ENCODE measurements at regions not wholly inside any gene's neighbourhood (a gene's known extent, or its start where the extent isn't known, plus 50 kb on each side); places are given as distances from the start of the nearest gene placed in this dataset.

DNA sequence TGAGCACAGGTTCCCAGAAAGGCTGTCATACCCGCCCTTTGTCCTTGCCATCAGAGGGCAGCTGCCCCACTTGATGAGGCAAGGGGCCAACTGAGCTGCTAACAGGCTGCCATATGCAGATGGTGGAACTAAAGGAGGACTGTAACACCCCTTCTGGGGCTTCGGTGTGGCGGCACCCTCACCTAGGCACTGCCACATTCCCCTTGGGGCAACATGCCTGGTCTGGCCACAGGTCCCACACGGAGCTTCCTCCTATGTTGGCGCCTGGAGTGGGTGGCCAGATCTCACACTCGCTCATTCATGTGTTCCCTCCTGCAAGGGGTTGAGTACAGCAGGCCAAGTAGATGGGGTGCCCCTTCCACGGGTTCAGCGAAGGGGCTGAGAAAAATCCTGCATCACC is 777.4 kb upstream of the CHD1 start:
- TF ChIP-seq ZFP30 (CRISPR knock-in tag; IDR thresholded peaks at IDR 0.05) (no peak), ZFP3 (CRISPR knock-in tag; IDR thresholded peaks at IDR 0.05) (no peak), OSR1 (CRISPR knock-in tag; IDR thresholded peaks at IDR 0.05) (no peak), TOX (CRISPR knock-in tag; IDR thresholded peaks at IDR 0.05; ENCODE audit: borderline replicate concordance) (no peak), ISL1 (CRISPR knock-in tag; IDR thresholded peaks at IDR 0.05) (no peak), ARNTL (CRISPR knock-in tag; IDR thresholded peaks at IDR 0.05; ENCODE audit: borderline replicate concordance, low read depth) (no peak), SNAI2 (CRISPR knock-in tag; IDR thresholded peaks at IDR 0.05) (no peak)
- TF ChIP-seq, protein P1, sequence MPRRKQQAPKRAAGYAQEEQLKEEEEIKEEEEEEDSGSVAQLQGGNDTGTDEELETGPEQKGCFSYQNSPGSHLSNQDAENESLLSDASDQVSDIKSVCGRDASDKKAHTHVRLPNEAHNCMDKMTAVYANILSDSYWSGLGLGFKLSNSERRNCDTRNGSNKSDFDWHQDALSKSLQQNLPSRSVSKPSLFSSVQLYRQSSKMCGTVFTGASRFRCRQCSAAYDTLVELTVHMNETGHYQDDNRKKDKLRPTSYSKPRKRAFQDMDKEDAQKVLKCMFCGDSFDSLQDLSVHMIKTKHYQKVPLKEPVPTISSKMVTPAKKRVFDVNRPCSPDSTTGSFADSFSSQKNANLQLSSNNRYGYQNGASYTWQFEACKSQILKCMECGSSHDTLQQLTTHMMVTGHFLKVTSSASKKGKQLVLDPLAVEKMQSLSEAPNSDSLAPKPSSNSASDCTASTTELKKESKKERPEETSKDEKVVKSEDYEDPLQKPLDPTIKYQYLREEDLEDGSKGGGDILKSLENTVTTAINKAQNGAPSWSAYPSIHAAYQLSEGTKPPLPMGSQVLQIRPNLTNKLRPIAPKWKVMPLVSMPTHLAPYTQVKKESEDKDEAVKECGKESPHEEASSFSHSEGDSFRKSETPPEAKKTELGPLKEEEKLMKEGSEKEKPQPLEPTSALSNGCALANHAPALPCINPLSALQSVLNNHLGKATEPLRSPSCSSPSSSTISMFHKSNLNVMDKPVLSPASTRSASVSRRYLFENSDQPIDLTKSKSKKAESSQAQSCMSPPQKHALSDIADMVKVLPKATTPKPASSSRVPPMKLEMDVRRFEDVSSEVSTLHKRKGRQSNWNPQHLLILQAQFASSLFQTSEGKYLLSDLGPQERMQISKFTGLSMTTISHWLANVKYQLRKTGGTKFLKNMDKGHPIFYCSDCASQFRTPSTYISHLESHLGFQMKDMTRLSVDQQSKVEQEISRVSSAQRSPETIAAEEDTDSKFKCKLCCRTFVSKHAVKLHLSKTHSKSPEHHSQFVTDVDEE (CRISPR knock-in tag; IDR thresholded peaks at IDR 0.05) = no peak
- TF ChIP-seq, protein P2, sequence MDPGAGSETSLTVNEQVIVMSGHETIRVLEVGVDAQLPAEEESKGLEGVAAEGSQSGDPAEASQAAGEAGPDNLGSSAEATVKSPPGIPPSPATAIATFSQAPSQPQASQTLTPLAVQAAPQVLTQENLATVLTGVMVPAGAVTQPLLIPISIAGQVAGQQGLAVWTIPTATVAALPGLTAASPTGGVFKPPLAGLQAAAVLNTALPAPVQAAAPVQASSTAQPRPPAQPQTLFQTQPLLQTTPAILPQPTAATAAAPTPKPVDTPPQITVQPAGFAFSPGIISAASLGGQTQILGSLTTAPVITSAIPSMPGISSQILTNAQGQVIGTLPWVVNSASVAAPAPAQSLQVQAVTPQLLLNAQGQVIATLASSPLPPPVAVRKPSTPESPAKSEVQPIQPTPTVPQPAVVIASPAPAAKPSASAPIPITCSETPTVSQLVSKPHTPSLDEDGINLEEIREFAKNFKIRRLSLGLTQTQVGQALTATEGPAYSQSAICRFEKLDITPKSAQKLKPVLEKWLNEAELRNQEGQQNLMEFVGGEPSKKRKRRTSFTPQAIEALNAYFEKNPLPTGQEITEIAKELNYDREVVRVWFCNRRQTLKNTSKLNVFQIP (CRISPR knock-in tag; IDR thresholded peaks at IDR 0.05; ENCODE audit: borderline replicate concordance, low read depth) = no peak
- TF ChIP-seq, protein P3, sequence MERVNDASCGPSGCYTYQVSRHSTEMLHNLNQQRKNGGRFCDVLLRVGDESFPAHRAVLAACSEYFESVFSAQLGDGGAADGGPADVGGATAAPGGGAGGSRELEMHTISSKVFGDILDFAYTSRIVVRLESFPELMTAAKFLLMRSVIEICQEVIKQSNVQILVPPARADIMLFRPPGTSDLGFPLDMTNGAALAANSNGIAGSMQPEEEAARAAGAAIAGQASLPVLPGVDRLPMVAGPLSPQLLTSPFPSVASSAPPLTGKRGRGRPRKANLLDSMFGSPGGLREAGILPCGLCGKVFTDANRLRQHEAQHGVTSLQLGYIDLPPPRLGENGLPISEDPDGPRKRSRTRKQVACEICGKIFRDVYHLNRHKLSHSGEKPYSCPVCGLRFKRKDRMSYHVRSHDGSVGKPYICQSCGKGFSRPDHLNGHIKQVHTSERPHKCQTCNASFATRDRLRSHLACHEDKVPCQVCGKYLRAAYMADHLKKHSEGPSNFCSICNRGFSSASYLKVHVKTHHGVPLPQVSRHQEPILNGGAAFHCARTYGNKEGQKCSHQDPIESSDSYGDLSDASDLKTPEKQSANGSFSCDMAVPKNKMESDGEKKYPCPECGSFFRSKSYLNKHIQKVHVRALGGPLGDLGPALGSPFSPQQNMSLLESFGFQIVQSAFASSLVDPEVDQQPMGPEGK (CRISPR knock-in tag; IDR thresholded peaks at IDR 0.05; ENCODE audit: borderline replicate concordance) = no peak

All from SK-N-SH treated with all-trans-retinoic acid at 6 μM for 48 hours (cell line).